ENCODE measurements at regions not wholly inside any gene's neighbourhood (a gene's known extent, or its start where the extent isn't known, plus 50 kb on each side); places are given as distances from the start of the nearest gene placed in this dataset.

- Histone ChIP-seq H3K36me3 (ENCODE audit: low read length) (no peaks in the 10 kb centered on the region), H3K4me2 (ENCODE audit: low read depth, low read length, poor library complexity, severe bottlenecking) (no peak overlapping the region)
- TF ChIP-seq EZH2phosphoT487 (conservative IDR thresholded peaks at IDR 0.05; ENCODE audit: low read length) (no peak), CTCF (IDR thresholded peaks at IDR 0.05; ENCODE audit: insufficient read depth, low read length, poor library complexity, severe bottlenecking) (no peak)
Observed at GRCh38 chr13:72286421-72286820, 419.4 kb upstream of the DACH1 start.

GRCh38 chr13:72284791-72285190 is 417.8 kb upstream of the DACH1 start:
- no peak for TF ChIP-seq EZH2phosphoT487 (conservative IDR thresholded peaks at IDR 0.05; ENCODE audit: low read length)
- TF ChIP-seq CTCF (IDR thresholded peaks at IDR 0.05; ENCODE audit: insufficient read depth, low read length, poor library complexity, severe bottlenecking): no peak
- no peak overlapping the region for H2AFZ ChIP-seq (ENCODE audit: low read depth, low read length, severe bottlenecking)

More at GRCh38 chr13:72286421-72286820, 419.4 kb upstream of the DACH1 start:
- H3K4me3 ChIP-seq (ENCODE audit: insufficient read depth, low read length, poor library complexity, severe bottlenecking): no peak overlapping the region
- H3K27me3 ChIP-seq (ENCODE audit: low read length): no peaks in the 10 kb centered on the region
- H4K20me1 ChIP-seq (ENCODE audit: low read depth, low read length): no peaks in the 10 kb centered on the region
- no peaks in the 10 kb centered on the region for H3K9me3 ChIP-seq (ENCODE audit: insufficient read depth, low read length)
- no peaks in the 10 kb centered on the region; the same call in 1 of the 2 replicates for H3K9me2 ChIP-seq (replicated peaks; ENCODE audit: insufficient read depth, low read length)
- H3F3A ChIP-seq (ENCODE audit: insufficient read depth): no peaks in the 10 kb centered on the region
- H3K79me2 ChIP-seq (ENCODE audit: insufficient read depth, low read length): no peaks in the 10 kb centered on the region
- H3K9ac ChIP-seq (ENCODE audit: low read length): no peak overlapping the region
- no peak overlapping the region for H2AFZ ChIP-seq (ENCODE audit: low read depth, low read length, severe bottlenecking)
- H3K27ac ChIP-seq (ENCODE audit: low read depth, low read length): no peak overlapping the region

GRCh38 chr13:72261732-72262131 is 394.7 kb upstream of the DACH1 start:
- no peak for TF ChIP-seq EZH2phosphoT487 (conservative IDR thresholded peaks at IDR 0.05; ENCODE audit: low read length)
- TF ChIP-seq CTCF (IDR thresholded peaks at IDR 0.05; ENCODE audit: insufficient read depth, low read length, poor library complexity, severe bottlenecking): no peak
- Histone ChIP-seq H3K4me3 (ENCODE audit: insufficient read depth, low read length, poor library complexity, severe bottlenecking) (no peak overlapping the region), H2AFZ (ENCODE audit: low read depth, low read length, severe bottlenecking) (no peak overlapping the region), H3K36me3 (ENCODE audit: low read length) (no peaks in the 10 kb centered on the region), H3K9me2 (replicated peaks; ENCODE audit: insufficient read depth, low read length) (no peaks in the 10 kb centered on the region), H3K27ac (ENCODE audit: low read depth, low read length) (no peak overlapping the region), H3K27me3 (ENCODE audit: low read length) (no peaks in the 10 kb centered on the region), H3K9ac (ENCODE audit: low read length) (no peak overlapping the region), H3K4me2 (ENCODE audit: low read depth, low read length, poor library complexity, severe bottlenecking) (no peak overlapping the region), H3F3A (ENCODE audit: insufficient read depth) (no peaks in the 10 kb centered on the region), H4K20me1 (ENCODE audit: low read depth, low read length) (no peaks in the 10 kb centered on the region), H3K9me3 (ENCODE audit: insufficient read depth, low read length) (no peaks in the 10 kb centered on the region), H3K79me2 (ENCODE audit: insufficient read depth, low read length) (no peaks in the 10 kb centered on the region)

More at GRCh38 chr13:72284791-72285190, 417.8 kb upstream of the DACH1 start:
- Histone ChIP-seq H3K4me3 (ENCODE audit: insufficient read depth, low read length, poor library complexity, severe bottlenecking) (no peak overlapping the region), H3F3A (ENCODE audit: insufficient read depth) (no peaks in the 10 kb centered on the region), H3K9ac (ENCODE audit: low read length) (no peak overlapping the region), H3K27ac (ENCODE audit: low read depth, low read length) (no peak overlapping the region), H3K79me2 (ENCODE audit: insufficient read depth, low read length) (no peaks in the 10 kb centered on the region), H3K36me3 (ENCODE audit: low read length) (no peaks in the 10 kb centered on the region), H3K27me3 (ENCODE audit: low read length) (no peaks in the 10 kb centered on the region), H3K9me3 (ENCODE audit: insufficient read depth, low read length) (no peaks in the 10 kb centered on the region), H4K20me1 (ENCODE audit: low read depth, low read length) (no peaks in the 10 kb centered on the region), H3K4me2 (ENCODE audit: low read depth, low read length, poor library complexity, severe bottlenecking) (no peak overlapping the region), H3K9me2 (replicated peaks; ENCODE audit: insufficient read depth, low read length) (no peaks in the 10 kb centered on the region; the same call in 1 of the 2 replicates)

All from SU-DHL-6 (cell line).